ENCODE measurements at regions not wholly inside any gene's neighbourhood (a gene's known extent, or its start where the extent isn't known, plus 50 kb on each side); places are given as distances from the start of the nearest gene placed in this dataset.

DNA sequence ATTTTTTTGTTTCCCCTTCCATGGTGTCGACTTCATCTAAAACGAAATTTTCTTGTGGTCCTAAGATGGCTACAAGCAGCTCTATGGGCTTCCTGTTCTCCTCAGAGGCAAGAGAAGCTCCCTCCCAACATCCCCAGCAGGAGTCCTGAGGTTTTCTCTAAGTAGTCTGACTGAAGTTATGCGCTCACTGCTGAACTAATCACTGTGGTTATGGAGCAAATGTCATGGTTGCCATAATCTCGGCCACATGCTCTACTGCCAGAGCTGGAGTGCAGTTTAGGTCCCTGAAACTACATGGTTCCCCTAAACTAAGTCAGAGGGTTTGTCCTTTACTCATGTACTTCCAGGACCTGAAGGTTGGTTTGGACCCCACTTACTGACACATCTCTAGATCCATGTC, 68.0 kb upstream of the MAMDC2 start:
- DNase-seq (no peak), ATAC-seq (no peak)
- Histone ChIP-seq H3K27ac (no peak overlapping the region), H3K9me3 (no peaks in the 10 kb centered on the region), H3K27me3 (no peaks in the 10 kb centered on the region), H3K4me1 (peaks cover 0 to 13% (median 0%) of the 10 kb centered on the region in 9 donors), H3K4me3 (no peak overlapping the region), H3K36me3 (no peaks in the 10 kb centered on the region)
- intact Hi-C loops (cut with DNase I): loop anchor here in 4 of 10 donors (10.0 kb wide), 3 partner anchors 69 to 629 kb away; partner anchors contain the start of gene MAMDC2 (in 1 of the 4)
- TF ChIP-seq, protein P1, sequence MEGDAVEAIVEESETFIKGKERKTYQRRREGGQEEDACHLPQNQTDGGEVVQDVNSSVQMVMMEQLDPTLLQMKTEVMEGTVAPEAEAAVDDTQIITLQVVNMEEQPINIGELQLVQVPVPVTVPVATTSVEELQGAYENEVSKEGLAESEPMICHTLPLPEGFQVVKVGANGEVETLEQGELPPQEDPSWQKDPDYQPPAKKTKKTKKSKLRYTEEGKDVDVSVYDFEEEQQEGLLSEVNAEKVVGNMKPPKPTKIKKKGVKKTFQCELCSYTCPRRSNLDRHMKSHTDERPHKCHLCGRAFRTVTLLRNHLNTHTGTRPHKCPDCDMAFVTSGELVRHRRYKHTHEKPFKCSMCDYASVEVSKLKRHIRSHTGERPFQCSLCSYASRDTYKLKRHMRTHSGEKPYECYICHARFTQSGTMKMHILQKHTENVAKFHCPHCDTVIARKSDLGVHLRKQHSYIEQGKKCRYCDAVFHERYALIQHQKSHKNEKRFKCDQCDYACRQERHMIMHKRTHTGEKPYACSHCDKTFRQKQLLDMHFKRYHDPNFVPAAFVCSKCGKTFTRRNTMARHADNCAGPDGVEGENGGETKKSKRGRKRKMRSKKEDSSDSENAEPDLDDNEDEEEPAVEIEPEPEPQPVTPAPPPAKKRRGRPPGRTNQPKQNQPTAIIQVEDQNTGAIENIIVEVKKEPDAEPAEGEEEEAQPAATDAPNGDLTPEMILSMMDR (IDR thresholded peaks at IDR 0.05): no peak
- 90 to 92% methylated on average over 4 of the region's 4 CpGs for WGBS, 2 donors

DNA sequence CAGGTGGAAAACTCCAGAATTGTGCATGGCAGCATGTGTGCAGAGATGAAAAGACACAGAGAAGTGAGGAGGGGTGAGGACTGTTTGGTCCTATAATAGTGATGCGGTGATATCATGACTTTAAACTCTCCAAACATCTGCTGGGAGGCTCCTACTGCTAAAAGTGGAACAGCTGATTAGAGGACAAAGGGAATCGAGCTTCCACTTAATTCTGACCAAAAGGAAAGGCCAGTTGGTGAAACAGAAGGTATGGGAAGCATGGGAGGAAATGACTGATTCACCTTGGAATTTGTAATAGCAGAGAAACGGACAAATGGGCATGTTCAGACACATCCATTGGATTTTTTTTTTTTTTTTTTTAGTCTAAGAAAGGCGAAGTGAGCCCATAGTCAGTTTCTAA, 67.5 kb upstream of the MAMDC2 start:
- peaks cover 0 to 13% (median 0%) of the 10 kb centered on the region in 9 donors for H3K4me1 ChIP-seq
- no peak overlapping the region for H3K27ac ChIP-seq
- TF ChIP-seq, protein P1 (IDR thresholded peaks at IDR 0.05): no peak
- no peaks in the 10 kb centered on the region for H3K27me3 ChIP-seq
- WGBS, 2 donors: 45 to 48% methylated on average over 4 of the region's 4 CpGs
- no peak overlapping the region for H3K4me3 ChIP-seq
- no peaks in the 10 kb centered on the region for H3K9me3 ChIP-seq
- ATAC-seq (peak in 5 of 8 donors; percentile 35 to 55 (median 41)), DNase-seq (no peak)
- H3K36me3 ChIP-seq: no peaks in the 10 kb centered on the region
- intact Hi-C loops (cut with DNase I): loop anchor here in 4 of 10 donors (10.0 kb wide), 3 partner anchors 69 to 629 kb away; partner anchors contain the start of gene MAMDC2 (in 1 of the 4)

DNA sequence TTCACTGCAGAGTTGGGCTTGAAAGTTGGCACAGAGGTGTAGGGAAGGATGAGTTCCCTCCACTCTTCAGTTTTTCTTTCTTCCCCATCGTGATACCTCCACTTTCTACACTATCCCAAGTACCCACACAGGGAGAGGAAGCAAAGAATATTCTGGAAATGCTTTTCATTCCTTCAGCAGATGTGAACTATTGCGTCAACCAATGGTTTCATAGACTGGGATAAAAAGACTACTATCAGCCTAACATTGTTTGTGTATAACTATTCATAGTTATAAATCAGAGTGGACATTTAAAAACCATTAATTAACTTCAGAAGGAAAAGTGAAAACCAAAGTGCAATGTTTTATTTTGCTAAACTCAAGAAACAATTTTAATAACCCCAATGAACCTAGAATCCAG, 63.6 kb upstream of the MAMDC2 start:
- Histone ChIP-seq H3K4me3 (no peak overlapping the region), H3K4me1 (peaks cover 0 to 9% (median 0%) of the 10 kb centered on the region in 9 donors), H3K9me3 (no peaks in the 10 kb centered on the region), H3K27me3 (no peaks in the 10 kb centered on the region), H3K36me3 (no peaks in the 10 kb centered on the region), H3K27ac (no peak overlapping the region)
- intact Hi-C loops (cut with DNase I): no loop called here
- TF ChIP-seq, protein P1 (IDR thresholded peaks at IDR 0.05): no peak
- ATAC-seq (no peak), DNase-seq (no peak)
- WGBS, 2 donors: 80 to 92% methylated on average over 2 of the region's 2 CpGs

DNA sequence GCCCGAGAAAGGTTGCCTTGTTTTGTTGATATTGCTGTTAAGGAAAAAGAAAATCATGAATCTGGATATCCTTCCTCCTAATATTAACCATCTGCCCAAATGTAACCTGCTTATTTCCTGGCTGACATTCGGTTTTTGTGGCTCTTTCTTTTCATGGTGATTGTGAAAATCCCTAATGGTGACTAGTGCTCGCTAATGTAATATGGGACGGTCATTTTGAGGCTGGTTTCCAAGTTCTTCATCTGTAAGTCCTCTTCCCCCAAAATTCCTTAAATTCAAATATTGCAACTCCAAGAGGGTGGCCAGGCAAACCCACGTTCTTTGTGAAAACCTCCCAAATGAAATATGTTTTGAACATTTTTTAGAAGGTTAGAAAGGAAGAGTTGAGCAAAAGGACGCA, 63.1 kb upstream of the MAMDC2 start:
- no peak overlapping the region for H3K27ac ChIP-seq
- no peaks in the 10 kb centered on the region for H3K9me3 ChIP-seq
- TF ChIP-seq, protein P1 (IDR thresholded peaks at IDR 0.05): no peak
- ATAC-seq (no peak), DNase-seq (no peak)
- H3K27me3 ChIP-seq: no peaks in the 10 kb centered on the region
- intact Hi-C loops (cut with DNase I): no loop called here
- H3K4me1 ChIP-seq: peaks cover 0 to 9% (median 0%) of the 10 kb centered on the region in 9 donors
- WGBS, 2 donors: 84 to 87% methylated on average over 6 of the region's 6 CpGs
- no peak overlapping the region for H3K4me3 ChIP-seq
- no peaks in the 10 kb centered on the region for H3K36me3 ChIP-seq

All from heart right ventricle (tissue), 16 donors.